A673 (cell line): ENCODE measurements at regions not wholly inside any gene's neighbourhood (a gene's known extent, or its start where the extent isn't known, plus 50 kb on each side); places are given as distances from the start of the nearest gene placed in this dataset.

ENCODE experiments used
- CTCF ChIP-seq: fragments of 300-800, 200-600 bp; sonication (generic); conservative IDR thresholded peaks from 2 replicates; pipeline ENCODE4 v1.5.1; 2017; ENCODE audit warnings: low read depth, mild to moderate bottlenecking, antibody characterized with exemption, low read length, moderate library complexity, mixed read lengths
- EZH2 ChIP-seq: fragments of 200-600 bp; sonication (generic); IDR thresholded peaks from 2 replicates; pipeline ENCODE4 v1.6.1; 2017; ENCODE audit warnings: borderline replicate concordance, low read depth, mild to moderate bottlenecking, mixed read lengths, antibody characterized with exemption, low read length; ENCODE audit not compliant: poor library complexity, severe bottlenecking

GRCh38 chr2:122663620-122664019 is 908.2 kb downstream of the TSN start:
- no peak for TF ChIP-seq CTCF
- no peak for TF ChIP-seq EZH2
